ENCODE measurements at regions not wholly inside any gene's neighbourhood (a gene's known extent, or its start where the extent isn't known, plus 50 kb on each side); places are given as distances from the start of the nearest gene placed in this dataset.

DNA sequence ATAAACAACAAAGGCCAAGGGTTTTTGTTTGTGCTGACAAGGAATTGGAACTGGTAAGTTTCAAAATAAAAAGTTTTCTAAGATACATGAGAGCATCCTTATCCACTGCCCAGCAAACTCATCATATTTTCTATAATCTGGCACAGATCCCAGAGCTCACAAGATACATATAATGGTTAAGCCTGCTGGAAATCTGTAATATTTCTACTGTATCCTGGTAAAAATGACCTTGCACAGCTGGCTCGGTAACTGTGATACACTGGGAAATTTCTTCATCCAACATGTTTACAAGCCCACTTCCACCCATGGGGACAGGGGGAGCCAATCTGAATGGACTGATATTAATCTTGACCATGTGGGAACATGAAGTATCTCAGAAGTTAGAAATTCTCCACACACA lies 425.4 kb upstream of the MMADHC start:
- H3K27me3 ChIP-seq (ENCODE audit: insufficient read depth, low read depth), result no peaks in the 10 kb centered on the region
- H3K79me2 ChIP-seq (ENCODE audit: low read depth), result no peaks in the 10 kb centered on the region
- CTCF ChIA-PET, result no interaction called here
- intact Hi-C loops (cut with micrococcal nuclease; ENCODE audit: unreplicated experiment), result no loop called here
- no peaks in the 10 kb centered on the region for H4K20me1 ChIP-seq (ENCODE audit: insufficient read depth)
- H3K27ac ChIP-seq, result no peak overlapping the region
- BruUV-seq (replicated peaks), result no TSS peak
- no peaks in the 10 kb centered on the region for H3K4me1 ChIP-seq (replicated peaks; ENCODE audit: insufficient read depth)
- no peaks in the 10 kb centered on the region for H3F3A ChIP-seq (ENCODE audit: insufficient read depth, low read depth)
- H3K4me3 ChIP-seq, result no peak overlapping the region
- no peak overlapping the region for H2AFZ ChIP-seq
- no peaks in the 10 kb centered on the region for H3K9me2 ChIP-seq (ENCODE audit: insufficient read depth)
- no peak for DNase-seq
- H3K4me2 ChIP-seq, result no peak overlapping the region
- no peaks in the 10 kb centered on the region for H3K36me3 ChIP-seq (ENCODE audit: low read depth)
- no peak for TF ChIP-seq EZH2 (IDR thresholded peaks at IDR 0.05; ENCODE audit: low read depth)
- TF ChIP-seq, protein P1, sequence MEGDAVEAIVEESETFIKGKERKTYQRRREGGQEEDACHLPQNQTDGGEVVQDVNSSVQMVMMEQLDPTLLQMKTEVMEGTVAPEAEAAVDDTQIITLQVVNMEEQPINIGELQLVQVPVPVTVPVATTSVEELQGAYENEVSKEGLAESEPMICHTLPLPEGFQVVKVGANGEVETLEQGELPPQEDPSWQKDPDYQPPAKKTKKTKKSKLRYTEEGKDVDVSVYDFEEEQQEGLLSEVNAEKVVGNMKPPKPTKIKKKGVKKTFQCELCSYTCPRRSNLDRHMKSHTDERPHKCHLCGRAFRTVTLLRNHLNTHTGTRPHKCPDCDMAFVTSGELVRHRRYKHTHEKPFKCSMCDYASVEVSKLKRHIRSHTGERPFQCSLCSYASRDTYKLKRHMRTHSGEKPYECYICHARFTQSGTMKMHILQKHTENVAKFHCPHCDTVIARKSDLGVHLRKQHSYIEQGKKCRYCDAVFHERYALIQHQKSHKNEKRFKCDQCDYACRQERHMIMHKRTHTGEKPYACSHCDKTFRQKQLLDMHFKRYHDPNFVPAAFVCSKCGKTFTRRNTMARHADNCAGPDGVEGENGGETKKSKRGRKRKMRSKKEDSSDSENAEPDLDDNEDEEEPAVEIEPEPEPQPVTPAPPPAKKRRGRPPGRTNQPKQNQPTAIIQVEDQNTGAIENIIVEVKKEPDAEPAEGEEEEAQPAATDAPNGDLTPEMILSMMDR (conservative IDR thresholded peaks at IDR 0.05), result no peak
- POLR2A ChIA-PET (ENCODE audit: unreplicated experiment), result no interaction called here
- no peaks in the 10 kb centered on the region for H3K9me3 ChIP-seq (ENCODE audit: insufficient read depth, low read depth)

DNA sequence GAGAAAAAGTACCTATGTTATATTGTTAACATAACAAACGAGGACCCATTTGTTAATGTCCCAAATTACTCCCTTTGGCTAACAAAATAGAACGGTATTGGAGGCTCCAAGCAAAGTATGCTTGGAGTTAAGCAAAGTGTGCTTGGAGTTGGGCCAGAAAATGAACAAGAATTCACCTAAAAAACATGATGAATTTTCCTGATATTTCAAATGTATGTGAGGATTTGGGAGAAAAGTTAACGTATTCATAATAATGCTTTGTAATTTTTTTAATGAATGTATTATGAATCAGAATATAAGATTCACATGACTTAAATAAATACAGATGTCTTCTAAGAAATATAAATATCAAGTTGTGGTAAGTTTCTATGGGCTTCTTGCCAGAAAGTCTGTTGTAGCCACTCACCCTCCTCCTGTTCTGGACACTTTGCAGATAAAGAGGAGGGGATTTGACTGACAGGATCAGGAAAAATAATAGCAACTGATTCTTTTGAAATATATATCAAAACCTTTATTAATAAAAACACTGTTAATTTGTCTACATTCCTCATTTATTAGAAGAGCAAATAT lies 423.7 kb upstream of the MMADHC start:
- TF ChIP-seq, protein P1 (conservative IDR thresholded peaks at IDR 0.05), result no peak
- no peak for TF ChIP-seq EZH2 (IDR thresholded peaks at IDR 0.05; ENCODE audit: low read depth)
- no peaks in the 10 kb centered on the region for H3K9me3 ChIP-seq (ENCODE audit: insufficient read depth, low read depth)
- H3K4me1 ChIP-seq (replicated peaks; ENCODE audit: insufficient read depth), result no peaks in the 10 kb centered on the region
- H3K4me2 ChIP-seq, result no peak overlapping the region
- BruUV-seq (replicated peaks), result no TSS peak
- no peaks in the 10 kb centered on the region for H3K36me3 ChIP-seq (ENCODE audit: low read depth)
- no peak overlapping the region for H2AFZ ChIP-seq
- no peak overlapping the region for H3K4me3 ChIP-seq
- no peaks in the 10 kb centered on the region for H3K27me3 ChIP-seq (ENCODE audit: insufficient read depth, low read depth)
- ChIA-PET CTCF (no interaction called here), POLR2A (ENCODE audit: unreplicated experiment) (no interaction called here)
- H3F3A ChIP-seq (ENCODE audit: insufficient read depth, low read depth), result no peaks in the 10 kb centered on the region
- no peaks in the 10 kb centered on the region for H4K20me1 ChIP-seq (ENCODE audit: insufficient read depth)
- no peaks in the 10 kb centered on the region for H3K79me2 ChIP-seq (ENCODE audit: low read depth)
- no peaks in the 10 kb centered on the region for H3K9me2 ChIP-seq (ENCODE audit: insufficient read depth)
- DNase-seq, result no peak
- H3K27ac ChIP-seq, result no peak overlapping the region
- intact Hi-C loops (cut with micrococcal nuclease; ENCODE audit: unreplicated experiment), result no loop called here

DNA sequence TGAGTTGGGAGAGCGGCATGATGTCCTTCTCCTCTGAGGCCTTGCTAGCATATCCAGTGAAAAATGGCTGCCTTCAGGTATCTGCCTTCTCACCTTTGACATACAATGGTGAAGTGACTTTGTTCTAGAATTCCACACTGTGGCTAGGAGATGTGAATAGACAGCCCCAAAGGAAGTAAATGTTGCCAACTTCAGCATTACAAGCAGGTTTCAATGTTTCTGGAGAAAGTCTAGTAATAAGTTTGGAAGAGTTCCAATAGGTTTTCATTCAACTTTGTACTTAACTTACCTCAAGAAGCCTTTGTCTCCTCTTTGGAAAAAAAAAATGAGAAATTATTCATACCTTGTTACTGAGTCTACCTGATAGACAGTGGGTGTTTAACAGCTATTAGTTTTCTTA lies 421.3 kb upstream of the MMADHC start:
- no TSS peak for BruUV-seq (replicated peaks)
- ChIA-PET CTCF (no interaction called here), POLR2A (ENCODE audit: unreplicated experiment) (no interaction called here)
- Histone ChIP-seq H3K4me2 (no peak overlapping the region), H3F3A (ENCODE audit: insufficient read depth, low read depth) (no peaks in the 10 kb centered on the region), H3K79me2 (ENCODE audit: low read depth) (no peaks in the 10 kb centered on the region), H3K27me3 (ENCODE audit: insufficient read depth, low read depth) (no peaks in the 10 kb centered on the region), H2AFZ (no peak overlapping the region), H3K36me3 (ENCODE audit: low read depth) (no peaks in the 10 kb centered on the region), H3K9me3 (ENCODE audit: insufficient read depth, low read depth) (no peaks in the 10 kb centered on the region), H3K4me1 (replicated peaks; ENCODE audit: insufficient read depth) (no peaks in the 10 kb centered on the region), H3K4me3 (no peak overlapping the region), H3K9me2 (ENCODE audit: insufficient read depth) (no peaks in the 10 kb centered on the region; the same call in 1 of the 2 replicates), H4K20me1 (ENCODE audit: insufficient read depth) (no peaks in the 10 kb centered on the region), H3K27ac (no peak overlapping the region)
- TF ChIP-seq, protein P1 (conservative IDR thresholded peaks at IDR 0.05), result no peak
- no peak for TF ChIP-seq EZH2 (IDR thresholded peaks at IDR 0.05; ENCODE audit: low read depth)
- intact Hi-C loops (cut with micrococcal nuclease; ENCODE audit: unreplicated experiment), result no loop called here
- no peak for DNase-seq

Measured in PC-9 (cell line).